GM23248 (cell line): ENCODE measurements at regions not wholly inside any gene's neighbourhood (a gene's known extent, or its start where the extent isn't known, plus 50 kb on each side); places are given as distances from the start of the nearest gene placed in this dataset.

ENCODE experiments used
- DNase-seq: peaks from one replicate; pipeline ENCODE4 v3.0.0-alpha.2; 2015
- H2AFZ ChIP-seq: fragments of 200-600 bp; sonication (generic); 2 replicates; pipeline ENCODE4 v1.6.1; 2016; ENCODE audit warnings: antibody characterized with exemption
- H3F3A ChIP-seq: fragments of 200-600 bp; sonication (generic); 2 replicates; pipeline ENCODE4 v1.6.1; 2016; ENCODE audit warnings: mild to moderate bottlenecking, antibody characterized with exemption, mixed run types; ENCODE audit not compliant: insufficient read depth
- H3K27ac ChIP-seq: fragments of 200-600 bp; sonication (generic); 2 replicates; pipeline ENCODE4 v1.5.1; 2016; ENCODE audit warnings: mild to moderate bottlenecking
- H3K27me3 ChIP-seq: fragments of 200-600 bp; sonication (generic); replicated peaks from 2 replicates; pipeline ENCODE4 v1.6.1; 2016; ENCODE audit warnings: mild to moderate bottlenecking; ENCODE audit not compliant: insufficient read depth
- H3K36me3 ChIP-seq: fragments of 200-600 bp; sonication (generic); 2 replicates; pipeline ENCODE4 v1.6.1; 2016; ENCODE audit warnings: low read depth, mild to moderate bottlenecking
- H3K4me1 ChIP-seq: fragments of 200-600 bp; sonication (generic); 2 replicates; pipeline ENCODE4 v1.6.1; 2016; ENCODE audit warnings: mild to moderate bottlenecking; ENCODE audit not compliant: insufficient read depth
- H3K4me2 ChIP-seq: fragments of 200-600 bp; sonication (generic); one replicate; pipeline ENCODE4 v1.6.1; 2016; ENCODE audit warnings: mild to moderate bottlenecking; ENCODE audit not compliant: unreplicated experiment
- H3K4me3 ChIP-seq: fragments of 200-600 bp; sonication (generic); 2 replicates; pipeline ENCODE4 v1.5.1; 2016; ENCODE audit warnings: mild to moderate bottlenecking
- H3K79me2 ChIP-seq: fragments of 200-600 bp; sonication (generic); 2 replicates; pipeline ENCODE4 v1.6.1; 2016; ENCODE audit warnings: mild to moderate bottlenecking; ENCODE audit not compliant: insufficient read depth
- H3K9ac ChIP-seq: fragments of 200-600 bp; sonication (generic); 2 replicates; pipeline ENCODE4 v1.6.1; 2016; ENCODE audit warnings: mild to moderate bottlenecking
- H3K9me2 ChIP-seq: fragments of 200-600 bp; sonication (generic); 2 replicates; pipeline ENCODE4 v1.6.1; 2016; ENCODE audit warnings: mixed run types, mild to moderate bottlenecking, moderate library complexity; ENCODE audit not compliant: insufficient read depth
- H3K9me3 ChIP-seq: fragments of 200-600 bp; sonication (generic); one replicate; pipeline ENCODE4 v1.6.1; 2017; ENCODE audit warnings: low read depth
- H4K20me1 ChIP-seq: fragments of 200-600 bp; sonication (generic); 2 replicates; pipeline ENCODE4 v1.6.0; 2016; ENCODE audit not compliant: insufficient read depth
- EZH2 ChIP-seq: fragments of 200-600 bp; sonication (generic); IDR thresholded peaks from 2 replicates; pipeline ENCODE4 v1.6.1; 2018; ENCODE audit warnings: antibody characterized with exemption, mild to moderate bottlenecking; ENCODE audit not compliant: insufficient read depth, poor library complexity, severe bottlenecking
- EZH2phosphoT487 ChIP-seq: fragments of 200-600 bp; sonication (generic); IDR thresholded peaks from 2 replicates; pipeline ENCODE4 v1.6.1; 2018; ENCODE audit warnings: antibody characterized with exemption, moderate library complexity, mild to moderate bottlenecking, low read depth; ENCODE audit not compliant: insufficient read depth
- WGBS, 2 experiments: methylation state at CpG; one replicate each; pipeline ENCODE4 v1.1.6; 2015 to 2017; ENCODE audit warnings: low lambda C conversion rate in 2 of 2, low coverage in 1 of 2; ENCODE audit errors: missing lambda C conversion rate in 2 of 2; 5-methylcytosine and 5-hydroxymethylcytosine counted together
- in situ Hi-C: fragments of 300-500 bp; cut with MboI; formaldehyde crosslinking; loops from 2 replicates; pipeline ENCODE4 v1.15.0; 2020

- no peaks in the 10 kb centered on the region for H3K27me3 ChIP-seq
- in situ Hi-C loops = no loop called here
- no peak overlapping the region for H3K27ac ChIP-seq
- TF ChIP-seq EZH2phosphoT487 (no peak), EZH2 (no peak)
- H3K9ac ChIP-seq = no peak overlapping the region
- H4K20me1 ChIP-seq = no peaks in the 10 kb centered on the region
- no peaks in the 10 kb centered on the region for H3F3A ChIP-seq
- no peaks in the 10 kb centered on the region for H3K79me2 ChIP-seq
- H3K4me3 ChIP-seq = no peak overlapping the region
- DNase-seq = no peak
- no peak overlapping the region for H3K4me2 ChIP-seq
- no peaks in the 10 kb centered on the region for H3K9me3 ChIP-seq
- H2AFZ ChIP-seq = no peak overlapping the region; the same call in 1 of the 2 replicates
- peaks cover 4% of the 10 kb centered on the region; the same call in 1 of the 2 replicates for H3K4me1 ChIP-seq
- no peaks in the 10 kb centered on the region for H3K9me2 ChIP-seq
- no peaks in the 10 kb centered on the region for H3K36me3 ChIP-seq
These were observed 518.5 kb upstream of the MARCKS start for GRCh38 chr6:113338644-113339043.

GRCh38 chr6:113339209-113339608 is 517.9 kb upstream of the MARCKS start:
- H3K79me2 ChIP-seq = no peaks in the 10 kb centered on the region
- H3K9me3 ChIP-seq = no peaks in the 10 kb centered on the region
- no peaks in the 10 kb centered on the region for H4K20me1 ChIP-seq
- in situ Hi-C loops = no loop called here
- peak overlapping the region; percentile 35; the same call in 1 of the 2 replicates for H2AFZ ChIP-seq
- H3K27ac ChIP-seq = no peak overlapping the region
- no peaks in the 10 kb centered on the region for H3K9me2 ChIP-seq
- no peaks in the 10 kb centered on the region for H3K36me3 ChIP-seq
- H3K9ac ChIP-seq = no peak overlapping the region
- H3F3A ChIP-seq = peaks cover under 1% of the 10 kb centered on the region; the same call in 1 of the 2 replicates
- TF ChIP-seq EZH2phosphoT487 = no peak
- TF ChIP-seq EZH2 = no peak
- H3K4me2 ChIP-seq = no peak overlapping the region
- no peak for DNase-seq
- no peak overlapping the region for H3K4me3 ChIP-seq
- no peaks in the 10 kb centered on the region for H3K27me3 ChIP-seq
- peaks cover 5% of the 10 kb centered on the region; the same call in 1 of the 2 replicates for H3K4me1 ChIP-seq

- no peak overlapping the region for H3K4me3 ChIP-seq
- in situ Hi-C loops = no loop called here
- H3K9me2 ChIP-seq = no peaks in the 10 kb centered on the region
- no peaks in the 10 kb centered on the region for H4K20me1 ChIP-seq
- no peak overlapping the region for H3K9ac ChIP-seq
- H3K27me3 ChIP-seq = no peaks in the 10 kb centered on the region
- DNase-seq = no peak
- no peaks in the 10 kb centered on the region for H3K79me2 ChIP-seq
- H3K4me2 ChIP-seq = no peak overlapping the region
- no peak for TF ChIP-seq EZH2
- TF ChIP-seq EZH2phosphoT487 = no peak
- no peaks in the 10 kb centered on the region for H3K36me3 ChIP-seq
- no peak overlapping the region for H3K27ac ChIP-seq
- WGBS, 2 experiments = 95 to 96% methylated on average over 4 of the region's 4 CpGs
- no peaks in the 10 kb centered on the region for H3K9me3 ChIP-seq
- peaks cover 16% of the 10 kb centered on the region for H3K4me1 ChIP-seq
- H3F3A ChIP-seq = peaks cover 12% of the 10 kb centered on the region; the same call in 1 of the 2 replicates
- H2AFZ ChIP-seq = no peak overlapping the region
These were observed 516.8 kb upstream of the MARCKS start for GRCh38 chr6:113340371-113340770.

GRCh38 chr6:113343940-113344339 is 513.2 kb upstream of the MARCKS start:
- no peaks in the 10 kb centered on the region for H3K9me3 ChIP-seq
- no peak for TF ChIP-seq EZH2
- no peak for TF ChIP-seq EZH2phosphoT487
- no peaks in the 10 kb centered on the region for H3K27me3 ChIP-seq
- no peak overlapping the region for H3K4me2 ChIP-seq
- no peaks in the 10 kb centered on the region for H4K20me1 ChIP-seq
- in situ Hi-C loops = no loop called here
- peak overlapping the region; percentile 16; the same call in 1 of the 2 replicates for H2AFZ ChIP-seq
- H3K4me1 ChIP-seq = peaks cover 37% of the 10 kb centered on the region
- H3K36me3 ChIP-seq = no peaks in the 10 kb centered on the region
- WGBS, 2 experiments = 4 to 6% methylated on average over 1 of the region's 1 CpG
- H3K9ac ChIP-seq = no peak overlapping the region
- no peak overlapping the region for H3K4me3 ChIP-seq
- no peak overlapping the region for H3K27ac ChIP-seq
- no peak for DNase-seq
- no peaks in the 10 kb centered on the region for H3K79me2 ChIP-seq
- peaks cover 13% of the 10 kb centered on the region; the same call in 1 of the 2 replicates for H3F3A ChIP-seq
- no peaks in the 10 kb centered on the region for H3K9me2 ChIP-seq

- no peaks in the 10 kb centered on the region for H3K9me3 ChIP-seq
- in situ Hi-C loops = no loop called here
- H3K79me2 ChIP-seq = no peaks in the 10 kb centered on the region
These were observed 512.2 kb upstream of the MARCKS start for GRCh38 chr6:113344969-113345368.

More at GRCh38 chr6:113344969-113345368, 512.2 kb upstream of the MARCKS start:
- Histone ChIP-seq H2AFZ (0 out of 2 replicates have a peak overlapping the region, but pooled peaks have one; percentile 16), H3K4me1 (peaks cover 35% of the 10 kb centered on the region), H3K4me2 (peak overlapping the region; percentile 15), H3K36me3 (no peaks in the 10 kb centered on the region), H3F3A (peaks cover 23% of the 10 kb centered on the region; the same call in 1 of the 2 replicates), H3K9me2 (no peaks in the 10 kb centered on the region), H3K9ac (no peak overlapping the region), H3K27ac (peak overlapping the region; percentile 5; the same call in 1 of the 2 replicates), H4K20me1 (no peaks in the 10 kb centered on the region), H3K4me3 (no peak overlapping the region), H3K27me3 (no peaks in the 10 kb centered on the region)
- 29 to 35% methylated on average over 2 of the region's 2 CpGs for WGBS, 2 experiments
- DNase-seq = peak; percentile 44
- TF ChIP-seq EZH2 = no peak
- no peak for TF ChIP-seq EZH2phosphoT487
